Heart left ventricle (tissue), 13 donors: ENCODE measurements at regions not wholly inside any gene's neighbourhood (a gene's known extent, or its start where the extent isn't known, plus 50 kb on each side); places are given as distances from the start of the nearest gene placed in this dataset.

Experiments used
- CTCF ChIP-seq, 12 donors: fragments of 200-600 bp; sonication (generic) in 4 of 12; IDR thresholded peaks; one replicate each; pipeline versions ENCODE4 v1.5.0 to v1.8.0; 2018 to 2022; ENCODE audit warnings: antibody characterized with exemption in 12 of 12, mild to moderate bottlenecking in 5 of 12
- POLR2A ChIP-seq, 2 donors: fragments of 450-650 bp; IDR thresholded peaks; one replicate each; pipeline ENCODE4 v1.6.1; 2017; ENCODE audit warnings: antibody characterized with exemption in 2 of 2, mild to moderate bottlenecking in 2 of 2, moderate library complexity in 2 of 2
- donor health status: ischemic (EF 13 %, LVEDD 7.1; RV severe dilation, severe dysfunction).
- donor health status: DM: no; HTN: yes; CAD: no.
- donor health status: DM: no; HTN: no; CAD: no.
- donor health status: ischemic (EF 25% LVEDD 6.9; RV normal size, moderate dysfunction).
- donor health status: ischemic (EF 25% LVEDD 5.7; RV mildly dilated, moderate dysfunction).
- donor health status: ischemic (EF 35%, LVEDD 5.7; RV mildly dilated, moderate dysfunction).
- donor health status: nonischemic (EF 11% LVEDD 7.7; RV severe dilation, severe dysfunction).
- donor health status: DM: yes; HTN: yes; CAD: no.
- donor health status: PGD.
- donor health status: ischemic (EF 29% LVEDD 5.4; RV normal size, mild dysfunction).
- donor health status: nonischemic (EF 23%, LVEDD 6.1; RV moderate dilation, normal function).

GRCh38 chr19:29325241-29325975 lies 112.5 kb upstream of the UQCRFS1 start:
- TF ChIP-seq CTCF (IDR thresholded peaks at IDR 0.05) (no peak), POLR2A (IDR thresholded peaks at IDR 0.05) (no peak)
